HG03575 (cell line): ENCODE measurements at regions not wholly inside any gene's neighbourhood (a gene's known extent, or its start where the extent isn't known, plus 50 kb on each side); places are given as distances from the start of the nearest gene placed in this dataset.

Source experiments
- ATAC-seq: cut with Tn5 transposase; IDR thresholded peaks from one replicate; pipeline ENCODE4 v1.9.1; 2021; ENCODE audit not compliant: unreplicated experiment, insufficient number of reproducible peaks, low FRiP score; ENCODE audit errors: extremely low read depth

GRCh38 chr4:54475546-54475945 is 182.2 kb upstream of the KIT start:
- no peak for ATAC-seq

GRCh38 chr4:54482529-54483200 is 175.1 kb upstream of the KIT start:
- no peak for ATAC-seq

GRCh38 chr4:54484383-54484782 is 173.4 kb upstream of the KIT start:
- no peak for ATAC-seq

GRCh38 chr4:54487491-54487890 is 170.3 kb upstream of the KIT start:
- no peak for ATAC-seq

- ATAC-seq = no peak
These were observed 163.9 kb upstream of the KIT start for GRCh38 chr4:54493862-54494261.

GRCh38 chr4:54495091-54495490 is 162.7 kb upstream of the KIT start:
- no peak for ATAC-seq

- no peak for ATAC-seq
These were observed 162.1 kb upstream of the KIT start for GRCh38 chr4:54495641-54496040.

GRCh38 chr4:54496412-54496811 is 161.3 kb upstream of the KIT start:
- no peak for ATAC-seq

GRCh38 chr4:54497947-54498346 is 159.8 kb upstream of the KIT start:
- no peak for ATAC-seq

- ATAC-seq = no peak
These were observed 159.1 kb upstream of the KIT start for GRCh38 chr4:54498661-54499111.

GRCh38 chr4:54499308-54500074 is 158.3 kb upstream of the KIT start:
- ATAC-seq = no peak

GRCh38 chr4:54505362-54505761 is 152.4 kb upstream of the KIT start:
- no peak for ATAC-seq

GRCh38 chr4:54505996-54506395 is 151.8 kb upstream of the KIT start:
- no peak for ATAC-seq

- ATAC-seq = no peak
These were observed 148.7 kb upstream of the KIT start for GRCh38 chr4:54509057-54509456.

GRCh38 chr4:54513204-54513603 is 144.6 kb upstream of the KIT start:
- ATAC-seq = no peak

GRCh38 chr4:54513741-54514140 is 144.0 kb upstream of the KIT start:
- ATAC-seq = no peak

GRCh38 chr4:54516556-54517215 is 141.1 kb upstream of the KIT start:
- ATAC-seq = no peak

- ATAC-seq = no peak
These were observed 139.8 kb upstream of the KIT start for GRCh38 chr4:54517781-54518444.

GRCh38 chr4:54525602-54526001 is 132.2 kb upstream of the KIT start:
- ATAC-seq = no peak

- ATAC-seq = no peak
These were observed 131.2 kb upstream of the KIT start for GRCh38 chr4:54526560-54526959.
